ENCODE measurements at regions not wholly inside any gene's neighbourhood (a gene's known extent, or its start where the extent isn't known, plus 50 kb on each side); places are given as distances from the start of the nearest gene placed in this dataset.
"Not testable (repeated sequence)": the region's sequence is repeated elsewhere in the genome, so short reads cannot be mapped to it uniquely, and the experiment has no call there.

DNA sequence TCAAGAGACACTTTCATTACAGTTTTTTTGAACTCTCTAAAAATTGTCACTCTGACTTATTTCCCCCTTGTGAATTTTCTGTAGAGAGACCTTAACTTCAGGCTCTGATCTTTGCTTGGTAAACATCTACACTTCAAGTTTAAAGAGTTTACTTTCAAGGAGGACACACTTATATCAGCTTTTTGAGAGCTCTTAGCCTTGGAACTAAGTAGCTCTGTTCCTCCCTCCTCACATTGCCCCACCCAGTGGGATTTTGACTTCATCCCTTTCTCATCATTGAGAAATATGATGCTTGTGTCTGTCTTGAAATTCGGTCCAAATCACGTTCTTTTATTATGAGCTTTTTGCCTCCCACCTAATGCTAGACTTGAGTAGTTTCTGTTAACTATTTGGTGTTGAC, 433.4 kb upstream of the MEIS1 start:
- H3K36me3 Mint-ChIP-seq (ENCODE audit: insufficient read depth), result no peaks in the 10 kb centered on the region
- ATAC-seq, result no peak
- H3K27me3 Mint-ChIP-seq (ENCODE audit: low read depth), result no peaks in the 10 kb centered on the region
- no peaks in the 10 kb centered on the region for H3K4me1 Mint-ChIP-seq (ENCODE audit: low read depth)
- DNase-seq, result no peak
- H3K4me3 Mint-ChIP-seq, result no peak overlapping the region
- H3K9me3 Mint-ChIP-seq, result peaks cover 3% of the 10 kb centered on the region

DNA sequence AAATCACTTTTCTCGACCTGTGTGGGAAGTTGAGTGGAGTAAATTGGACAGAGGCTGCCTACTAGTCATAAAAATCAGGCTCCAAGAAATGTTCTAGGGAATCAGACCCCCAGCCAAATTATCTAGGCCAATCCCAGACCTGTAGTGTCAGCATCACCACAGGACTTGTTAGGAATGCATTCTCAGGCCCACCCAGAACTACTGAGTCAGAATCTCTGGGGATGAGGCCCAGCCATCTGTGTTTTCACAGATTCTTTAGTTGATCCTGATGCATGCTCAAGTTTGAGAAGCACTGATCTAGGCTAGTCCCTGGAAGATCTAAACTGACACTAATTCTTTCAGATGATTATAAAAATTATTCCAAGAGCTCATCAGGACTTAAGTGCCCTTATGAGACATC, 434.0 kb upstream of the MEIS1 start:
- ATAC-seq (no peak), DNase-seq (no peak)
- Mint-ChIP-seq H3K27me3 (ENCODE audit: low read depth) (no peaks in the 10 kb centered on the region), H3K4me3 (no peak overlapping the region), H3K36me3 (ENCODE audit: insufficient read depth) (no peaks in the 10 kb centered on the region), H3K4me1 (ENCODE audit: low read depth) (no peaks in the 10 kb centered on the region), H3K9me3 (peaks cover 3% of the 10 kb centered on the region)

DNA sequence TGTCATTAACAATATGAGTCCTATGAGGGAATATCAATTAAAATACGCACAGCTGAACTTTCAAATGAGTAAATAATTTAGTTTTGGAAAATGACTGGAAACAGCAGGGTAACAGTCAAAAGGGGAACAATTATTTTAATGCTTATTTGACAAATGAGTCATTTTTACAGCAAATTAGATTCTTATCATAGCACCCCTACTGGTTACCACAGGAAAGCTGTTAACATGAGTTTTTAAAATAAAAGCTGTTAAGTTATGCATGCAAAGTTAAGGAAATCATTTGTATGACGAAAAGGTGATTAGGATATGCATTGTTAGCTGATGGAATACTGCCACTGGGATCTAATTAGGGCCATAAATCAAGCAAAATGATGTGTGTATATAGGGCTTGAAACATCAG, 435.1 kb upstream of the MEIS1 start:
- DNase-seq, result no peak
- ATAC-seq, result no peak
- no peaks in the 10 kb centered on the region for H3K27me3 Mint-ChIP-seq (ENCODE audit: low read depth)
- no peaks in the 10 kb centered on the region for H3K4me1 Mint-ChIP-seq (ENCODE audit: low read depth)
- H3K4me3 Mint-ChIP-seq, result no peak overlapping the region
- H3K36me3 Mint-ChIP-seq (ENCODE audit: insufficient read depth), result no peaks in the 10 kb centered on the region
- H3K9me3 Mint-ChIP-seq, result peaks cover 2% of the 10 kb centered on the region

GRCh38 chr2:65999103-65999502, 435.8 kb upstream of the MEIS1 start:
- no peaks in the 10 kb centered on the region for H3K27me3 Mint-ChIP-seq (ENCODE audit: low read depth)
- no peaks in the 10 kb centered on the region for H3K4me1 Mint-ChIP-seq (ENCODE audit: low read depth)
- H3K9me3 Mint-ChIP-seq, result no peaks in the 10 kb centered on the region
- DNase-seq (no peak), ATAC-seq (no peak)
- H3K36me3 Mint-ChIP-seq (ENCODE audit: insufficient read depth), result no peaks in the 10 kb centered on the region
- no peak overlapping the region for H3K4me3 Mint-ChIP-seq

DNA sequence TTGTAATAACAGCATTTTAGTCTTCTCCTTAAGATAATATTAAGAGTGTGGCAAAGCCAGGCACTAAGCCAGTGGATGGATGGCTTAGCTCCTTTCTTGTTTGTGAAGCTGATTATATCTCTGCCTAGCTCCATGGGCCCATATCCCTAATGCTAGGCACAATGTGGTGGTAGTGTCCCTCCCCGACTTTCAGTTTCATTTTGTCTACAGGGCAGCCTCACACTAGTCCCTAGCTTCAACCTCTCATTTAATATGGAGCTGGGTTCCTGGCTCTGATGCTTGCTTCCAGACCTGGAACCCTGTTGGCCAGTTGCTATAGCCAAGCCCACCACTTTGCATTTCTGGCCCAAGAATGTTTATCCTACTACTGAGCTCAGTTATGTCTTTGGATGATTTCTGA, 437.0 kb upstream of the MEIS1 start:
- Mint-ChIP-seq H3K27me3 (ENCODE audit: low read depth) (no peaks in the 10 kb centered on the region), H3K9me3 (no peaks in the 10 kb centered on the region), H3K4me1 (ENCODE audit: low read depth) (no peaks in the 10 kb centered on the region), H3K36me3 (ENCODE audit: insufficient read depth) (no peaks in the 10 kb centered on the region), H3K4me3 (no peak overlapping the region)
- DNase-seq, result no peak
- no peak for ATAC-seq

DNA sequence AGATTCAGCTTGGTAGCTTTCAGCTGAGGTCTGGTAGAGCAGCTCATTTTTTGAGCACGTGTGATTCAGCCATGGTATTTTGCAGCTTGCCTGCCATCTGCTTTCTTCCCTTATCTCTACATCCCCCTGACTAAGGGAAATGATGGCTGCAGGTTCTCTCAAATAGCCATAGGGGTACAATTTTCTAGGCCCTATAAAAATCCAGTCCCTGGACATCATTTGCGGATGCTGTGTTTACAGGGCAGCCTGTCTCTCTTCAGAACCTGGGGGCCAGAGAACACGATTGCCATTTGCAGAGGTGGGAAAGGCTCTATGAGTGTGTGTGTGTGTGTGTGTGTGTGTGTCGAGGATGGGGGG, 442.7 kb upstream of the MEIS1 start:
- Mint-ChIP-seq H3K27me3 (ENCODE audit: low read depth) (no peaks in the 10 kb centered on the region), H3K4me3 (no peak overlapping the region), H3K4me1 (ENCODE audit: low read depth) (no peaks in the 10 kb centered on the region), H3K36me3 (ENCODE audit: insufficient read depth) (no peaks in the 10 kb centered on the region), H3K9me3 (no peaks in the 10 kb centered on the region)
- ATAC-seq, result no peak
- DNase-seq, result no peak

- H3K36me3 Mint-ChIP-seq (ENCODE audit: insufficient read depth), result no peaks in the 10 kb centered on the region
- DNase-seq, result no peak
- no peak overlapping the region for H3K4me3 Mint-ChIP-seq
- H3K27me3 Mint-ChIP-seq (ENCODE audit: low read depth), result no peaks in the 10 kb centered on the region
- no peak for ATAC-seq
- H3K4me1 Mint-ChIP-seq (ENCODE audit: low read depth), result no peaks in the 10 kb centered on the region
- no peaks in the 10 kb centered on the region for H3K9me3 Mint-ChIP-seq
Measured at GRCh38 chr2:65991381-65992197, 443.3 kb upstream of the MEIS1 start.

DNA sequence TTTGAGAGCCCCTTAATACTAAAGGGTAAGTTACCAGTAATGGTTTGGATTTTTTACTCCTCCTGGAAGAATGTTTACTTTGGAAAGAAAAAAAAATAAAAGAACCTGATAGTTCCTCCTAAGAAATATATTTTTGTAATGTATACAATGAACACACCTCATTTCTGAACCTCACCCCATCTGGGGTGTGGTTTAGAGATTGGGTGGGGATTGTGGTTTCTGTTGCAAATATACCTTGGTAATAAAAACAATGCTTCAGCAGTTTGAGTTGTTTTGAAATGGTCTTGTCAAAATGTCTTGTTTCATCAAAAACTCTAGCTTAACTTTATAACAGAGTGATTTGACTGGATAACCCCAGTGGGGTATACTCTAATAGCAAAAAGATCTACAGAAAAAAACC, 448.9 kb upstream of the MEIS1 start:
- DNase-seq (no peak), ATAC-seq (no peak)
- Mint-ChIP-seq H3K4me3 (no peak overlapping the region), H3K9me3 (no peaks in the 10 kb centered on the region), H3K27me3 (ENCODE audit: low read depth) (no peaks in the 10 kb centered on the region), H3K4me1 (ENCODE audit: low read depth) (no peaks in the 10 kb centered on the region), H3K36me3 (ENCODE audit: insufficient read depth) (no peaks in the 10 kb centered on the region)

- H3K9me3 Mint-ChIP-seq, result no peaks in the 10 kb centered on the region
- no peaks in the 10 kb centered on the region for H3K27me3 Mint-ChIP-seq (ENCODE audit: low read depth)
- H3K36me3 Mint-ChIP-seq (ENCODE audit: insufficient read depth), result no peaks in the 10 kb centered on the region
- ATAC-seq (no peak), DNase-seq (no peak)
- no peaks in the 10 kb centered on the region for H3K4me1 Mint-ChIP-seq (ENCODE audit: low read depth)
- H3K4me3 Mint-ChIP-seq, result no peak overlapping the region
Measured at GRCh38 chr2:65980531-65980930, 454.4 kb upstream of the MEIS1 start.

GRCh38 chr2:65979446-65979845, 455.5 kb upstream of the MEIS1 start:
- no peaks in the 10 kb centered on the region for H3K27me3 Mint-ChIP-seq (ENCODE audit: low read depth)
- no peak for DNase-seq
- no peak overlapping the region for H3K4me3 Mint-ChIP-seq
- H3K4me1 Mint-ChIP-seq (ENCODE audit: low read depth), result no peaks in the 10 kb centered on the region
- ATAC-seq, result no peak
- H3K36me3 Mint-ChIP-seq (ENCODE audit: insufficient read depth), result no peaks in the 10 kb centered on the region
- no peaks in the 10 kb centered on the region for H3K9me3 Mint-ChIP-seq

- Mint-ChIP-seq H3K4me1 (ENCODE audit: low read depth) (no peaks in the 10 kb centered on the region), H3K27me3 (ENCODE audit: low read depth) (no peaks in the 10 kb centered on the region), H3K36me3 (ENCODE audit: insufficient read depth) (no peaks in the 10 kb centered on the region), H3K9me3 (no peaks in the 10 kb centered on the region), H3K4me3 (no peak overlapping the region)
- ATAC-seq (no peak), DNase-seq (no peak)
Measured at GRCh38 chr2:65974067-65974723, 460.7 kb upstream of the MEIS1 start.

GRCh38 chr2:65969161-65969560, 465.8 kb upstream of the MEIS1 start:
- ATAC-seq (no peak), DNase-seq (no peak)
- H3K4me1 Mint-ChIP-seq (ENCODE audit: low read depth), result no peaks in the 10 kb centered on the region
- no peaks in the 10 kb centered on the region for H3K36me3 Mint-ChIP-seq (ENCODE audit: insufficient read depth)
- H3K9me3 Mint-ChIP-seq, result no peaks in the 10 kb centered on the region
- H3K4me3 Mint-ChIP-seq, result no peak overlapping the region
- no peaks in the 10 kb centered on the region for H3K27me3 Mint-ChIP-seq (ENCODE audit: low read depth)

DNA sequence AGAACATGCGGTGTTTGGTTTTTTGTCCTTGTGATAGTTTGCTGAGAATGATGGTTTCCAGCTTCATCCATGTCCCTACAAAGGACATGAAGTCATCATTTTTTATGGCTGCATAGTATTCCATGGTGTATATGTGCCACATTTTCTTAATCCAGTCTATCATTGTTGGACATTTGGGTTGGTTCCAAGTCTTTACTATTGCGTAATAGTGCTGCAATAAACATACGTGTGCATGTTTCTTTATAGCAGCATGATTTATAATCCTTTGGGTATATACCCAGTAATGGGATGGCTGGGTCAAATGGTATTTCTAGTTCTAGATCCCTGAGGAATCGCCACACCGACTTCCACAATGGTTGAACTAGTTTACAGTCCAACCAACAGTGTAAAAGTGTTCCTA, 471.6 kb upstream of the MEIS1 start:
- H3K36me3 Mint-ChIP-seq (ENCODE audit: insufficient read depth), result not testable (repeated sequence)

GRCh38 chr2:65960953-65961352, 474.0 kb upstream of the MEIS1 start:
- ATAC-seq, result no peak
- no peaks in the 10 kb centered on the region for H3K36me3 Mint-ChIP-seq (ENCODE audit: insufficient read depth)
- H3K9me3 Mint-ChIP-seq, result peaks cover 16% of the 10 kb centered on the region
- H3K4me3 Mint-ChIP-seq, result no peak overlapping the region
- H3K4me1 Mint-ChIP-seq (ENCODE audit: low read depth), result no peaks in the 10 kb centered on the region
- no peak for DNase-seq
- H3K27me3 Mint-ChIP-seq (ENCODE audit: low read depth), result no peaks in the 10 kb centered on the region

More for the DNA sequence above, 471.6 kb upstream of the MEIS1 start:
- not testable (repeated sequence) for ATAC-seq; H3K27me3 Mint-ChIP-seq (ENCODE audit: low read depth); H3K9me3 Mint-ChIP-seq; H3K4me1 Mint-ChIP-seq (ENCODE audit: low read depth); H3K4me3 Mint-ChIP-seq; DNase-seq

DNA sequence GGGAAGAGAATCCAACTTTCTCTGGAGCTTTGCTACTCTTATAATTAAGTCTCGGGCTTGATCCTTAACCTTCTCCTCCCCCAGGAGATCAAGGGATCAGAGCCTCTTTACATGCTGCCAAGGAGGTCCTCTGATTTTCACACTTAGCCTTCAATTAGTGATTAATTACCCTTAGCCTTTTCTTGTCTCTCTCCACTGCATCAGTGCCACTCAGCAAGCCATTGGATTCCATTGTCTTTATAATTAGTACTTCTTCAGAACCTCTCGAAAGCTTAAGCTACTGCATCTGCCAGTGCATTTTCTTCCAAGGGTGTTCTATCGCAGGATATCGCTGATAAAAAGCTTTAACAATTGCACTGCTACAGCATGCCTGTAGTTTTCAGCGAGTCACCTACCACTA, 477.0 kb upstream of the MEIS1 start:
- Mint-ChIP-seq H3K9me3 (peaks cover 16% of the 10 kb centered on the region), H3K4me3 (no peak overlapping the region), H3K4me1 (ENCODE audit: low read depth) (no peaks in the 10 kb centered on the region), H3K27me3 (ENCODE audit: low read depth) (no peaks in the 10 kb centered on the region), H3K36me3 (ENCODE audit: insufficient read depth) (no peaks in the 10 kb centered on the region)
- ATAC-seq (no peak), DNase-seq (no peak)
